HCT116 (cell line): ENCODE measurements at regions not wholly inside any gene's neighbourhood (a gene's known extent, or its start where the extent isn't known, plus 50 kb on each side); places are given as distances from the start of the nearest gene placed in this dataset.

Experiments used
- ATAC-seq: fragments of 200-7000 bp; cut with Tn5 transposase; 2 replicates; pipeline ENCODE4 v1.9.1; 2020; ENCODE audit warnings: mild to moderate bottlenecking, moderate library complexity
- BruUV-seq: library from RNA; stranded (reverse); fragments of 400-500 nt; replicated peaks from 2 replicates; lab custom pipeline; 2021; lab: Mats Ljungman, UMichigan
- CTCF ChIA-PET: fragments of 300-600 bp; sonication (Branson Sonifier 250); formaldehyde crosslinking; loops from one replicate; lab custom pipeline; 2021; ENCODE audit warnings: antibody characterized with exemption; lab: Charles Lee
- POLR2A ChIA-PET: fragments of 300-600, 350-600 bp; sonication (Branson Sonifier 250); formaldehyde crosslinking; loops from one replicate; lab custom pipeline; 2021; ENCODE audit warnings: antibody characterized with exemption; lab: Charles Lee
- RAD21 ChIA-PET, 2 experiments: fragments of 300-600 bp; sonication (Branson Sonifier 250); formaldehyde crosslinking; loops; one replicate each; lab custom pipeline; 2023; ENCODE audit warnings: low total read pairs in 2 of 2; ENCODE audit not compliant: uncharacterized antibody in 2 of 2, unreplicated experiment in 2 of 2, low non-redundant PET in 1 of 2; lab: Charles Lee
- DNase-seq: peaks from one replicate; pipeline ENCODE4 v3.0.0-alpha.2; 2010; ENCODE audit warnings: low read depth, low spot score
- H2AFZ ChIP-seq: fragments of 200-600 bp; shearing (Covaris generic), sonication (generic); 2 replicates; pipeline ENCODE4 v1.6.1; 2017; ENCODE audit warnings: low read depth, mixed run types, mixed read lengths, antibody characterized with exemption, low read length; ENCODE audit not compliant: poor library complexity, severe bottlenecking
- H3K27ac ChIP-seq: 2 replicates; pipeline ENCODE4 v1.5.1; 2012; ENCODE audit warnings: low read depth, low read length
- H3K27me3 ChIP-seq: fragments of 200-600 bp; sonication (generic); 2 replicates; pipeline ENCODE4 v1.6.1; 2016; ENCODE audit warnings: mixed run types, low read length, mixed read lengths; ENCODE audit not compliant: insufficient read depth
- H3K36me3 ChIP-seq, 2 experiments: fragments of 200-500 bp in 1 of 2; fragments of 200-600 bp in 1 of 2; sonication (Bioruptor generic) in 1 of 2; sonication (generic) in 1 of 2; 2 replicates each; pipeline versions ENCODE4 v1.5.1 to v1.6.1; 2014 to 2016; ENCODE audit warnings: low read length in 2 of 2, inconsistent platforms in 1 of 2, mixed read lengths in 1 of 2, mixed run types in 1 of 2; ENCODE audit not compliant: insufficient read depth in 2 of 2, control insufficient read depth in 1 of 2
- H3K4me1 ChIP-seq, 2 experiments: fragments of 200-600 bp in 1 of 2; sonication (generic) in 1 of 2; 2 replicates each; pipeline versions ENCODE4 v1.5.1 to v1.6.1; 2012 to 2017; ENCODE audit warnings: low read length in 2 of 2, inconsistent platforms in 1 of 2, mild to moderate bottlenecking in 1 of 2, mixed read lengths in 1 of 2, mixed run types in 1 of 2, moderate library complexity in 1 of 2; ENCODE audit not compliant: insufficient read depth in 2 of 2, control insufficient read depth in 1 of 2
- H3K4me2 ChIP-seq: fragments of 200-600 bp; sonication (generic); 2 replicates; pipeline ENCODE4 v1.6.1; 2017; ENCODE audit warnings: mixed run types, low read length, mixed read lengths
- H3K4me3 ChIP-seq, 2 experiments: fragments of 200-600 bp in 1 of 2; sonication (generic) in 1 of 2; replicated peaks in 1 of 2; 2 replicates each; pipeline ENCODE4 v1.5.1; 2011 to 2016; ENCODE audit warnings: low read length in 2 of 2, control low read depth in 1 of 2, low read depth in 1 of 2, mild to moderate bottlenecking in 1 of 2, mixed read lengths in 1 of 2, mixed run types in 1 of 2
- H3K79me2 ChIP-seq: fragments of 200-600 bp; sonication (generic); 2 replicates; pipeline ENCODE4 v1.6.1; 2017; ENCODE audit warnings: mild to moderate bottlenecking, mixed run types, low read length, moderate library complexity, mixed read lengths; ENCODE audit not compliant: insufficient read depth
- H3K9ac ChIP-seq: fragments of 200-600 bp; sonication (generic); 2 replicates; pipeline ENCODE4 v1.6.1; 2016; ENCODE audit warnings: low read length, mixed read lengths
- H3K9me2 ChIP-seq: fragments of 200-600 bp; sonication (generic), shearing (Covaris generic); 2 replicates; pipeline ENCODE4 v1.6.1; 2017; ENCODE audit warnings: mixed run types, mild to moderate bottlenecking, moderate library complexity; ENCODE audit not compliant: insufficient read depth
- H3K9me3 ChIP-seq, 2 experiments: fragments of 200-500 bp in 1 of 2; fragments of 200-600 bp in 1 of 2; sonication (Bioruptor generic) in 1 of 2; sonication (generic) in 1 of 2; 2 replicates each; pipeline ENCODE4 v1.6.1; 2014 to 2017; ENCODE audit warnings: low read length in 2 of 2, mixed read lengths in 2 of 2, inconsistent platforms in 1 of 2, low read depth in 1 of 2, mild to moderate bottlenecking in 1 of 2, mixed run types in 1 of 2, moderate library complexity in 1 of 2; ENCODE audit not compliant: control insufficient read depth in 1 of 2, insufficient read depth in 1 of 2
- H4K20me1 ChIP-seq: fragments of 200-600 bp; sonication (generic), shearing (Covaris generic); 2 replicates; pipeline ENCODE4 v1.6.1; 2017; ENCODE audit warnings: mixed run types, mild to moderate bottlenecking, moderate library complexity; ENCODE audit not compliant: insufficient read depth
- CBX3 ChIP-seq: IDR thresholded peaks from 2 replicates; pipeline ENCODE4 v1.6.1; 2012; ENCODE audit warnings: low read depth
- CEBPB ChIP-seq: IDR thresholded peaks from 2 replicates; pipeline ENCODE4 v1.6.1; 2012; ENCODE audit warnings: low read depth
- CTCF ChIP-seq, 3 experiments: fragments of 200-600 bp in 1 of 3; sonication (generic) in 1 of 3; IDR thresholded peaks in 2 of 3; conservative IDR thresholded peaks in 1 of 3; 2 replicates each; pipeline ENCODE4 v1.5.1; 2012 to 2017; ENCODE audit warnings: low read depth in 2 of 3, low read length in 2 of 3, antibody characterized with exemption in 1 of 3, borderline replicate concordance in 1 of 3, control low read depth in 1 of 3, mild to moderate bottlenecking in 1 of 3, mixed read lengths in 1 of 3, mixed run types in 1 of 3, moderate library complexity in 1 of 3; ENCODE audit not compliant: insufficient read depth in 1 of 3
- ELF1 ChIP-seq: IDR thresholded peaks from 2 replicates; pipeline ENCODE4 v1.6.1; 2012; ENCODE audit warnings: low read depth, borderline replicate concordance
- EZH2 ChIP-seq: fragments of 200-600 bp; sonication (generic); IDR thresholded peaks from 2 replicates; pipeline ENCODE4 v1.6.1; 2017; ENCODE audit warnings: antibody characterized with exemption, mixed run types
- REST ChIP-seq: IDR thresholded peaks from 2 replicates; pipeline ENCODE4 v1.6.1; 2012; ENCODE audit warnings: low read depth
- SP1 ChIP-seq: IDR thresholded peaks from 2 replicates; pipeline ENCODE4 v1.6.1; 2012; ENCODE audit warnings: low read depth
- SRF ChIP-seq: IDR thresholded peaks from 2 replicates; pipeline ENCODE4 v1.6.1; 2012; ENCODE audit warnings: low read depth
- YY1 ChIP-seq: IDR thresholded peaks from 2 replicates; pipeline ENCODE4 v1.6.1; 2011; ENCODE audit warnings: low read length, low read depth, moderate library complexity, mild to moderate bottlenecking; ENCODE audit not compliant: insufficient replicate concordance; ENCODE audit errors: extremely low read depth
- intact Hi-C: fragments of 100-400 bp; cut with micrococcal nuclease; formaldehyde crosslinking; loops from 2 replicates; pipeline ENCODE4 v1.10.0; 2022

GRCh38 chr16:80230328-80231120 is 310.3 kb upstream of the DYNLRB2 start:
- ATAC-seq (no peak), DNase-seq (no peak)
- no peaks in the 10 kb centered on the region for H4K20me1 ChIP-seq
- no peaks in the 10 kb centered on the region for H3K4me1 ChIP-seq
- no peak overlapping the region for H3K9ac ChIP-seq
- H3K36me3 ChIP-seq: no peaks in the 10 kb centered on the region; a peak in 1 of 4 replicates
- ChIA-PET POLR2A (no interaction called here), RAD21 (no interaction called here), CTCF (no interaction called here)
- no peaks in the 10 kb centered on the region for H3K79me2 ChIP-seq
- no peak overlapping the region for H3K27ac ChIP-seq
- no peak overlapping the region for H2AFZ ChIP-seq
- peaks cover 29 to 48% of the 10 kb centered on the region in 2 experiments; a peak in 3 of 4 replicates for H3K9me3 ChIP-seq
- intact Hi-C loops: no loop called here
- H3K9me2 ChIP-seq: no peaks in the 10 kb centered on the region
- no peak overlapping the region for H3K4me2 ChIP-seq
- BruUV-seq: no TSS peak
- no peak overlapping the region for H3K4me3 ChIP-seq
- TF ChIP-seq SRF: no peak
- no peak for TF ChIP-seq CBX3
- no peak for TF ChIP-seq YY1
- no peak for TF ChIP-seq CTCF (IDR thresholded peaks at IDR 0.05 in 2 of 3, conservative IDR thresholded peaks at IDR 0.05 in 1 of 3; ENCODE audit: borderline replicate concordance in 1 of 3, insufficient read depth in 1 of 3, low read depth in 2 of 3, low read length in 2 of 3)
- TF ChIP-seq SP1: no peak
- no peak for TF ChIP-seq REST
- TF ChIP-seq ELF1: no peak
- no peak for TF ChIP-seq CEBPB
- TF ChIP-seq EZH2: no peak
- TF ChIP-seq, all 23 proteins: peak for 0
- H3K27me3 ChIP-seq: no peaks in the 10 kb centered on the region
